22Rv1 (cell line): ENCODE measurements at regions not wholly inside any gene's neighbourhood (a gene's known extent, or its start where the extent isn't known, plus 50 kb on each side); places are given as distances from the start of the nearest gene placed in this dataset.
"Not testable (repeated sequence)": the region's sequence is repeated elsewhere in the genome, so short reads cannot be mapped to it uniquely, and the experiment has no call there.

ENCODE experiments used
- CTCF ChIP-seq: fragments of 450-650 bp; IDR thresholded peaks from 2 replicates; pipeline ENCODE4 v1.5.1; 2017; ENCODE audit warnings: mild to moderate bottlenecking
- ZFX ChIP-seq: fragments of 450-650 bp; IDR thresholded peaks from 2 replicates; pipeline ENCODE4 v1.6.1; 2017; ENCODE audit warnings: antibody characterized with exemption, borderline replicate concordance

GRCh38 chr18:4753151-4753550 is 298.0 kb upstream of the DLGAP1 start:
- not testable (repeated sequence) for TF ChIP-seq CTCF, ZFX
